A549 (cell line): ENCODE measurements at regions not wholly inside any gene's neighbourhood (a gene's known extent, or its start where the extent isn't known, plus 50 kb on each side); places are given as distances from the start of the nearest gene placed in this dataset.

Experiments used
- ATAC-seq, 2 experiments: fragments of 200-7000 bp in 1 of 2; fragments of >200 bp in 1 of 2; cut with Nextera tagmentation in 1 of 2; cut with Tn5 transposase in 1 of 2; 3 replicates each; pipeline versions ENCODE4 v1.8.0 to v1.9.1; 2018 to 2020; ENCODE audit warnings: mild to moderate bottlenecking in 1 of 2, moderate library complexity in 1 of 2
- CTCF ChIA-PET: fragments of 300-600 bp; sonication (Branson Sonifier 250); formaldehyde crosslinking; extraction: SDS; loops from one replicate; lab custom pipeline; 2021; ENCODE audit warnings: antibody characterized with exemption, inconsistent platforms; lab: Yijun Ruan, JAX
- POLR2A ChIA-PET: fragments of 350-600 bp; formaldehyde crosslinking; extraction: SDS; loops from one replicate; lab custom pipeline; 2021; ENCODE audit warnings: antibody characterized with exemption, inconsistent platforms; lab: Yijun Ruan, JAX
- DNase-seq, 2 experiments: peaks; one replicate each; pipeline versions ENCODE4 v3.0.0 to v3.0.0-alpha.2; 2011 to 2016; ENCODE audit warnings: low read depth in 1 of 2, low spot score in 1 of 2
- FAIRE-seq: peaks from 2 replicates; lab custom pipeline; 2011; peaks lifted over from hg19 to GRCh38; lab: Jason Lieb, UNC
- H3K27ac ChIP-seq, 2 experiments: fragments of >200 bp; sonication (Bioruptor Twin); formaldehyde crosslinking; 3 replicates each; pipeline ENCODE4 v1.5.1; 2016 to 2017
- H3K4me1 ChIP-seq: fragments of >200 bp; sonication (Bioruptor Twin); formaldehyde crosslinking; 3 replicates; pipeline ENCODE4 v1.6.1; 2016
- H3K4me2 ChIP-seq: fragments of >200 bp; sonication (Bioruptor Twin); formaldehyde crosslinking; 3 replicates; pipeline ENCODE4 v1.6.1; 2016
- H3K4me3 ChIP-seq: fragments of >200 bp; sonication (Bioruptor Twin); formaldehyde crosslinking; 3 replicates; pipeline ENCODE4 v1.5.1; 2016
- H3K9me3 ChIP-seq: fragments of >200 bp; sonication (Bioruptor Twin); formaldehyde crosslinking; 3 replicates; pipeline ENCODE4 v1.6.1; 2016
- BHLHE40 ChIP-seq: IDR thresholded peaks from 2 replicates; pipeline ENCODE4 v1.6.1; 2012; ENCODE audit warnings: low read depth, low read length, inconsistent platforms
- CHD4 ChIP-seq: fragments of 200-600 bp; sonication (generic); IDR thresholded peaks from 2 replicates; pipeline ENCODE4 v1.6.1; 2016; ENCODE audit warnings: antibody characterized with exemption, mild to moderate bottlenecking, borderline replicate concordance
- ELK1 ChIP-seq: fragments of 150-350 bp; IDR thresholded peaks from 2 replicates; pipeline ENCODE4 v1.6.1; 2014; ENCODE audit warnings: low read depth, mild to moderate bottlenecking, low read length
- FOSB ChIP-seq: fragments of 250-450 bp; sonication (Bioruptor Pico); IDR thresholded peaks from 2 replicates; pipeline ENCODE4 v1.5.0; 2020; ENCODE audit warnings: mild to moderate bottlenecking, moderate library complexity
- FOXS1 ChIP-seq: fragments of 250-450 bp; sonication (Bioruptor Pico); IDR thresholded peaks from 2 replicates; pipeline ENCODE4 v1.5.0; 2020; ENCODE audit warnings: mild to moderate bottlenecking, moderate library complexity
- GATA3 ChIP-seq: IDR thresholded peaks from 2 replicates; pipeline ENCODE4 v1.6.1; 2012; ENCODE audit warnings: borderline replicate concordance
- HOXB5 ChIP-seq: fragments of 250-450 bp; sonication (Bioruptor Pico); IDR thresholded peaks from 2 replicates; pipeline ENCODE4 v1.5.0; 2020; ENCODE audit warnings: mild to moderate bottlenecking, moderate library complexity
- KDM5A ChIP-seq: fragments of 200-600 bp; sonication (generic); IDR thresholded peaks from 2 replicates; pipeline ENCODE4 v1.6.1; 2016; ENCODE audit warnings: antibody characterized with exemption, mild to moderate bottlenecking
- MAX ChIP-seq: IDR thresholded peaks from 2 replicates; pipeline ENCODE4 v1.6.1; 2012
- RARB ChIP-seq: fragments of 250-450 bp; sonication (Bioruptor Pico); IDR thresholded peaks from 2 replicates; pipeline ENCODE4 v1.8.0; 2021; ENCODE audit warnings: mild to moderate bottlenecking, moderate library complexity
- RFX5 ChIP-seq: fragments of 450-650 bp; IDR thresholded peaks from 2 replicates; pipeline ENCODE4 v1.7.1; 2014; ENCODE audit warnings: antibody characterized with exemption, mild to moderate bottlenecking, moderate library complexity
- RNF2 ChIP-seq: fragments of 200-600 bp; sonication (generic); IDR thresholded peaks from 2 replicates; pipeline ENCODE4 v1.6.1; 2016; ENCODE audit warnings: low read depth, mild to moderate bottlenecking, antibody characterized with exemption, moderate library complexity, borderline replicate concordance
- ZFP36 ChIP-seq: fragments of 450-650 bp; IDR thresholded peaks from 2 replicates; pipeline ENCODE4 v1.6.1; 2014; ENCODE audit warnings: borderline replicate concordance; ENCODE audit not compliant: partially characterized antibody
- ZNF302 ChIP-seq: fragments of 250-450 bp; sonication (Bioruptor Pico); IDR thresholded peaks from 2 replicates; pipeline ENCODE4 v1.9.0; 2021; ENCODE audit warnings: inconsistent platforms, mild to moderate bottlenecking, moderate library complexity
- WGBS: methylation state at CpG from one replicate; pipeline ENCODE4 v1.1.6; 2017; ENCODE audit errors: missing lambda C conversion rate; 5-methylcytosine and 5-hydroxymethylcytosine counted together
- TF ChIP-seq, protein P1 (sequence below): fragments of 250-450 bp; sonication (Bioruptor Pico); IDR thresholded peaks from 2 replicates; pipeline ENCODE4 v1.5.0; 2021; ENCODE audit warnings: mild to moderate bottlenecking, moderate library complexity, borderline replicate concordance
- TF ChIP-seq, protein P2 (sequence below): fragments of >200 bp; sonication (Bioruptor Twin); formaldehyde crosslinking; IDR thresholded peaks from 3 replicates; pipeline ENCODE4 v1.6.1; 2016
- TF ChIP-seq, protein P3 (sequence below): fragments of 250-450 bp; sonication (Bioruptor Pico); IDR thresholded peaks from 2 replicates; pipeline ENCODE4 v1.5.0; 2020; ENCODE audit warnings: low read depth, mild to moderate bottlenecking, moderate library complexity
- TF ChIP-seq, protein P4 (sequence below): fragments of 450-650 bp; IDR thresholded peaks from 2 replicates; pipeline ENCODE4 v1.6.1; 2014; ENCODE audit warnings: antibody characterized with exemption

DNA sequence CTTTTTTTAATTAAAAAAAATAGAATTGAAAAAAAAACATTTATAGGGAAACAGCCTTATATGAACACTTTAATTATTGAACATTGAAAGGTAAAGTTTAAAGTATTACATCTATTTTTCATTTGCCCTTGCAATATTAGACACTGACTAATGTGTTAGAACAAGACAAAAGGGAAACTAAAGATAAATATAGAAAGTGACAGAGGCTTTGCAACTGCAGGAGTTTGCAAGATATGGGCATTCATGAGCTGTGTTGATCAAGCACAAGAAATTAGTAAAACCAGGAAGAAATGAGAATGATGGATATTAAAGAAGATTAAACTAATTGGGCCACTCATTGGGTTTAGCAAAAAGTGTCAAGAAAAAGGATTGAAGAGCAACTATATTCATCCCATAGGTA is 1097.7 kb upstream of the CELF4 start:
- no peak overlapping the region for H3K27ac ChIP-seq
- ATAC-seq (no peak), DNase-seq (no peak), FAIRE-seq (no peak)
- no peaks in the 10 kb centered on the region for H3K4me1 ChIP-seq
- POLR2A ChIA-PET: no interaction called here
- CTCF ChIA-PET: interaction anchor here (0.6 kb wide), 1 partner anchor 1332 kb away, joined by 3 read pairs; no protein-coding TSS in a partner anchor
- H3K4me2 ChIP-seq: no peak overlapping the region
- TF ChIP-seq GATA3 (no peak), CHD4 (no peak), FOXS1 (no peak), RNF2 (no peak), HOXB5 (CRISPR knock-in tag) (no peak), ZNF302 (CRISPR knock-in tag) (no peak), BHLHE40 (no peak), ELK1 (no peak), FOSB (CRISPR knock-in tag) (no peak), RFX5 (no peak)
- TF ChIP-seq, protein P1, sequence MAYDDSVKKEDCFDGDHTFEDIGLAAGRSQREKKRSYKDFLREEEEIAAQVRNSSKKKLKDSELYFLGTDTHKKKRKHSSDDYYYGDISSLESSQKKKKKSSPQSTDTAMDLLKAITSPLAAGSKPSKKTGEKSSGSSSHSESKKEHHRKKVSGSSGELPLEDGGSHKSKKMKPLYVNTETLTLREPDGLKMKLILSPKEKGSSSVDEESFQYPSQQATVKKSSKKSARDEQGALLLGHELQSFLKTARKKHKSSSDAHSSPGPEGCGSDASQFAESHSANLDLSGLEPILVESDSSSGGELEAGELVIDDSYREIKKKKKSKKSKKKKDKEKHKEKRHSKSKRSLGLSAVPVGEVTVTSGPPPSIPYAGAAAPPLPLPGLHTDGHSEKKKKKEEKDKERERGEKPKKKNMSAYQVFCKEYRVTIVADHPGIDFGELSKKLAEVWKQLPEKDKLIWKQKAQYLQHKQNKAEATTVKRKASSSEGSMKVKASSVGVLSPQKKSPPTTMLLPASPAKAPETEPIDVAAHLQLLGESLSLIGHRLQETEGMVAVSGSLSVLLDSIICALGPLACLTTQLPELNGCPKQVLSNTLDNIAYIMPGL (CRISPR knock-in tag): no peak
- TF ChIP-seq, protein P2, sequence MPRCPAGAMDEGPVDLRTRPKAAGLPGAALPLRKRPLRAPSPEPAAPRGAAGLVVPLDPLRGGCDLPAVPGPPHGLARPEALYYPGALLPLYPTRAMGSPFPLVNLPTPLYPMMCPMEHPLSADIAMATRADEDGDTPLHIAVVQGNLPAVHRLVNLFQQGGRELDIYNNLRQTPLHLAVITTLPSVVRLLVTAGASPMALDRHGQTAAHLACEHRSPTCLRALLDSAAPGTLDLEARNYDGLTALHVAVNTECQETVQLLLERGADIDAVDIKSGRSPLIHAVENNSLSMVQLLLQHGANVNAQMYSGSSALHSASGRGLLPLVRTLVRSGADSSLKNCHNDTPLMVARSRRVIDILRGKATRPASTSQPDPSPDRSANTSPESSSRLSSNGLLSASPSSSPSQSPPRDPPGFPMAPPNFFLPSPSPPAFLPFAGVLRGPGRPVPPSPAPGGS: no peak
- TF ChIP-seq, protein P3, sequence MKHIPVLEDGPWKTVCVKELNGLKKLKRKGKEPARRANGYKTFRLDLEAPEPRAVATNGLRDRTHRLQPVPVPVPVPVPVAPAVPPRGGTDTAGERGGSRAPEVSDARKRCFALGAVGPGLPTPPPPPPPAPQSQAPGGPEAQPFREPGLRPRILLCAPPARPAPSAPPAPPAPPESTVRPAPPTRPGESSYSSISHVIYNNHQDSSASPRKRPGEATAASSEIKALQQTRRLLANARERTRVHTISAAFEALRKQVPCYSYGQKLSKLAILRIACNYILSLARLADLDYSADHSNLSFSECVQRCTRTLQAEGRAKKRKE (CRISPR knock-in tag): no peak
- H3K9me3 ChIP-seq: no peaks in the 10 kb centered on the region
- H3K4me3 ChIP-seq: no peak overlapping the region

GRCh38 chr18:38654946-38655345 is 1089.3 kb upstream of the CELF4 start:
- 3% methylated on average over 8 of the region's 8 CpGs for WGBS
- H3K4me1 ChIP-seq: no peaks in the 10 kb centered on the region
- no peaks in the 10 kb centered on the region for H3K9me3 ChIP-seq
- TF ChIP-seq GATA3: no peak
- no peak for TF ChIP-seq BHLHE40
- TF ChIP-seq, protein P4, sequence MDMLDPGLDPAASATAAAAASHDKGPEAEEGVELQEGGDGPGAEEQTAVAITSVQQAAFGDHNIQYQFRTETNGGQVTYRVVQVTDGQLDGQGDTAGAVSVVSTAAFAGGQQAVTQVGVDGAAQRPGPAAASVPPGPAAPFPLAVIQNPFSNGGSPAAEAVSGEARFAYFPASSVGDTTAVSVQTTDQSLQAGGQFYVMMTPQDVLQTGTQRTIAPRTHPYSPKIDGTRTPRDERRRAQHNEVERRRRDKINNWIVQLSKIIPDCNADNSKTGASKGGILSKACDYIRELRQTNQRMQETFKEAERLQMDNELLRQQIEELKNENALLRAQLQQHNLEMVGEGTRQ: no peak
- no peak for TF ChIP-seq KDM5A
- TF ChIP-seq RARB (CRISPR knock-in tag): no peak
- TF ChIP-seq MAX: no peak
- no peak for TF ChIP-seq ZFP36
- ChIA-PET POLR2A (no interaction called here), CTCF (no interaction called here)
- DNase-seq: no peak
- no peak overlapping the region for H3K4me2 ChIP-seq
- H3K27ac ChIP-seq: no peak overlapping the region
- no peak overlapping the region for H3K4me3 ChIP-seq
- ATAC-seq: no peak
- FAIRE-seq: no peak
